ENCODE measurements at regions not wholly inside any gene's neighbourhood (a gene's known extent, or its start where the extent isn't known, plus 50 kb on each side); places are given as distances from the start of the nearest gene placed in this dataset.

DNA sequence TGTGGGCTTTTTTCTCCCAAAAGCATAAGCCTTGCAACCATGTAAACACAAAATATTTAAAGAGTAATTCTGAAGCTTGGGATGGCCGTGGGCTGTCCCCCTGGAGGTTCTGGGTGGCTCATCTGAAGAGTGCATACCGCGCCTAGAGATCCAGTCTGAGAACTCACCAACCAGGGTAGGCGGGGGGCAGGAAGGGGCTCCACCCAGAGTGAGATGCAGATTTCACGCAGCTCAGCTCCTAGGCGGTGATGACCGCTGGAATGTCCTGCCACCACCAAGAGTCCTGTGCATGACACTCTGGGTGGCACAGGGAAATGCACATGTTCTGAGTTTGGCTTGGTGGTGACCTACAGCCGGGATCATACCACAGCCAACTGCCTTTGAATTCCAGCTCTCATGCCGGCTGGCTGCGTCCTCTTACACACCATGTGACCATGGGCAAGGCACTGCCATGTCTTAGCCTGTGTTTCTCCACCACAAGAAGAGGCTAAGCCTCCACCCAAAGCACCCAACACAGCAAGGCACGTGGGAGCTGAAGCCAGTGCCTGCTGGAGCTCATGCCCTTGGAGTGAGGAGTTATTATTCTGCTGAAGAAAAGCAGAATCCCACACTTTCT, 125.1 kb upstream of the IQSEC1 start:
- CTCF ChIA-PET, result interaction anchor here (1.5 kb wide), 1 partner anchor 18 kb away, joined by 3 read pairs; no protein-coding TSS in a partner anchor
- BruUV-seq (replicated peaks), result no TSS peak
- intact Hi-C loops (cut with micrococcal nuclease; ENCODE audit: unreplicated experiment), result no loop called here
- no peaks in the 10 kb centered on the region for H3K36me3 Mint-ChIP-seq (ENCODE audit: insufficient read depth, unreplicated experiment)
- H3K27ac Mint-ChIP-seq (ENCODE audit: unreplicated experiment), result no peak overlapping the region
- H3K4me3 Mint-ChIP-seq (ENCODE audit: low read depth, unreplicated experiment), result no peak overlapping the region
- peaks cover 20% of the 10 kb centered on the region for H3K4me1 Mint-ChIP-seq (ENCODE audit: low read depth, unreplicated experiment)
- no peak for DNase-seq
- no peaks in the 10 kb centered on the region for H3K9me3 Mint-ChIP-seq (ENCODE audit: low read depth, unreplicated experiment)
- TF ChIP-seq CTCF (IDR thresholded peaks at IDR 0.05; ENCODE audit: unreplicated experiment), result no peak
- H3K27me3 Mint-ChIP-seq (ENCODE audit: unreplicated experiment), result peaks cover 86% of the 10 kb centered on the region

DNA sequence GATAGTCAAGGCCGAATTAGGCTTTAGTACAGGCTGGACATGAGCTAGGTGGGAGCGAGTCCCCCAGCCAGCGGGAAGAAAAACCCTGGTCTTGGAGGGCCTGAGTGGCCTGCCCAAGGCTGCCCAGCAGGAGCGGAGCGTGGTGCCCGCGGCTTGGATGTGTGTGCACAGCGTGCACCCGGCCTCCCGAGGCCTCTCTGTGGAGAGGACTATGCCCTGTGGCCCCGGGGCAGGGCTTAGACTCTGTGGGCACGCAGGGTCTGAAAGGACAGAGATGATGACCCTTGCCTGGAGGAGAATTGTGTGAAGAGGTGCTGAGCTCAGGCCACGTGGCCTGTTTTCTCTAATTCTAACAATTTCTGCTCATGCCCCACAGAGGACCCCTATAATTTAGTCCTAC, 124.6 kb upstream of the IQSEC1 start:
- DNase-seq, result no peak
- CTCF ChIA-PET, result interaction anchor here (1.5 kb wide), 1 partner anchor 18 kb away, joined by 3 read pairs; no protein-coding TSS in a partner anchor
- peaks cover 86% of the 10 kb centered on the region for H3K27me3 Mint-ChIP-seq (ENCODE audit: unreplicated experiment)
- intact Hi-C loops (cut with micrococcal nuclease; ENCODE audit: unreplicated experiment), result no loop called here
- no peaks in the 10 kb centered on the region for H3K9me3 Mint-ChIP-seq (ENCODE audit: low read depth, unreplicated experiment)
- no TSS peak for BruUV-seq (replicated peaks)
- H3K4me3 Mint-ChIP-seq (ENCODE audit: low read depth, unreplicated experiment), result no peak overlapping the region
- H3K36me3 Mint-ChIP-seq (ENCODE audit: insufficient read depth, unreplicated experiment), result no peaks in the 10 kb centered on the region
- no peak for TF ChIP-seq CTCF (IDR thresholded peaks at IDR 0.05; ENCODE audit: unreplicated experiment)
- H3K27ac Mint-ChIP-seq (ENCODE audit: unreplicated experiment), result no peak overlapping the region
- peaks cover 21% of the 10 kb centered on the region for H3K4me1 Mint-ChIP-seq (ENCODE audit: low read depth, unreplicated experiment)

GRCh38 chr3:13197281-13197680, 124.1 kb upstream of the IQSEC1 start:
- no peak for DNase-seq
- CTCF ChIA-PET, result interaction anchor here (1.5 kb wide), 1 partner anchor 19 kb away, joined by 3 read pairs; no protein-coding TSS in a partner anchor
- Mint-ChIP-seq H3K27ac (ENCODE audit: unreplicated experiment) (no peak overlapping the region), H3K4me3 (ENCODE audit: low read depth, unreplicated experiment) (no peak overlapping the region), H3K9me3 (ENCODE audit: low read depth, unreplicated experiment) (no peaks in the 10 kb centered on the region), H3K36me3 (ENCODE audit: insufficient read depth, unreplicated experiment) (no peaks in the 10 kb centered on the region), H3K27me3 (ENCODE audit: unreplicated experiment) (peaks cover 86% of the 10 kb centered on the region), H3K4me1 (ENCODE audit: low read depth, unreplicated experiment) (peaks cover 21% of the 10 kb centered on the region)
- no peak for TF ChIP-seq CTCF (IDR thresholded peaks at IDR 0.05; ENCODE audit: unreplicated experiment)
- intact Hi-C loops (cut with micrococcal nuclease; ENCODE audit: unreplicated experiment), result no loop called here
- BruUV-seq (replicated peaks), result no TSS peak

- H3K4me3 Mint-ChIP-seq (ENCODE audit: low read depth, unreplicated experiment), result no peak overlapping the region
- H3K27ac Mint-ChIP-seq (ENCODE audit: unreplicated experiment), result no peak overlapping the region
- no peak for DNase-seq
- TF ChIP-seq CTCF (IDR thresholded peaks at IDR 0.05; ENCODE audit: unreplicated experiment), result no peak
- no peaks in the 10 kb centered on the region for H3K9me3 Mint-ChIP-seq (ENCODE audit: low read depth, unreplicated experiment)
- no peaks in the 10 kb centered on the region for H3K36me3 Mint-ChIP-seq (ENCODE audit: insufficient read depth, unreplicated experiment)
- BruUV-seq (replicated peaks), result no TSS peak
- CTCF ChIA-PET, result no interaction called here
- peaks cover 21% of the 10 kb centered on the region for H3K4me1 Mint-ChIP-seq (ENCODE audit: low read depth, unreplicated experiment)
- intact Hi-C loops (cut with micrococcal nuclease; ENCODE audit: unreplicated experiment), result no loop called here
- peaks cover 93% of the 10 kb centered on the region for H3K27me3 Mint-ChIP-seq (ENCODE audit: unreplicated experiment)
Measured at GRCh38 chr3:13195374-13195773, 122.1 kb upstream of the IQSEC1 start.
